ENCODE measurements at regions not wholly inside any gene's neighbourhood (a gene's known extent, or its start where the extent isn't known, plus 50 kb on each side); places are given as distances from the start of the nearest gene placed in this dataset.

DNA sequence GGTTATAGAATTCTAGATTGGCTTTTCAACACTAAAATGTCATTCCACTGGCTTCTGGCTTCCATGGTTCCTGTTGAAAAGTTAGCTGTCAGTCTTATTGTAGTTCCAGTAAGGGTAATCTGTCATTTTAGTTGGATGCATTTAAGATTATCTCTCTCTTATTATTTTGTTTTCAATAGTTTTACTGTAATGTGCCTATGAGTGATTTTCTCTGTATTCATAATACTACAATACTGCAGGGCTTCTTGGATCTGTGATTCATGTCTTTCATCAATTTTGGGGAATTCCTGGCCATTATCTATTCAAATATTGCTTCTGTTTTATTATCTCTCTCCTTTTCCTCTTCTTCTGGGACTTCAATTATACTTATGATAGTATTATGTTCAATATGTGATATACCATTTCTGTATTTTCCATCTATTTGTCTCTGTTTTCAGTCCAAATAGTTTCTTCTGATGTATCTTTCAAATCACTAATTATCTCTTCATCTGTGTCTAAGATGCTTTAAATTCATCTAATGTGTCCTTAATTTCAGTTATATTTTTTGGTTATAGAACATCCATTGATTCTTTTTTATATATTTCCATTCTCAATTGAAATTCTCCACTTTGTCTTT lies 101.5 kb downstream of the KCTD15 start:
- no peak for DNase-seq (ENCODE audit: low read depth in 2 of 2)

DNA sequence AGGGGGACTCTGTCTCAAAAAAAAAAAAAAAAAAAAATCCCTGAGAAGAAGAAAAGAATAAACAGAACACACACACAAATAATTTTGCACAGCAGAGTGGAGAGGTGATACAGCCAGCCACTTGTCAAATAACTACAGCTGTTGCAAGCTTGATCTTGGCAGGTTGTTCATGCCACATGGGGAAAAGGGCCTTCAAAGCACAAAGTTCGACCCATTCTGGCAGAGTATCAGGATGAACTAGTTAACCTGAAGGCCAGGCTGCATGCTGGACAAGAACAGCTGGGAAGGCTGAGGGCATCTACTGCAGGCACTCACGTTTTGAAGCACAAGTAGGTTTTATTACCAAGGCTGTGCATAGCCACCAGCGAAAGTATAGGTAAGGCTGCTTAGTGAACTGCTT lies 104.1 kb downstream of the KCTD15 start:
- no peak for DNase-seq (ENCODE audit: low read depth in 2 of 2)

DNA sequence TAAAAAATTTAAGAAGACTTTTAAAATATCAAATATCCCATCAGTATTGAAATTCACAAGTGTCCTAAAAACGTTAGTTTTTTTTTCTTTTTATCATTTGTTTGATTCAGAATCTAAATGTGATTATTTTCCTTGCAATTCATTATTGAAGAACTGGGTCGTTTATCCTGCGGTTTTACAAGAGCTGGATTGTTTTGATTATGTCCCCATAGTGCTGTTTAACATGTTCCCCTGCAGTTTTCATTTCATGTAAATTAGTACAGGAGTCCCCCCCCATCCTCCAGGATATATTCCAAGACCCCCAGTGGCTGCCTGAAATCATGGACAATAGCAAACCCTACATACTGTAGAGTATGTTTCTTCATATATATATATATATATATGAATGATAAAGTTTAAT lies 105.7 kb downstream of the KCTD15 start:
- DNase-seq (ENCODE audit: low read depth in 2 of 2), result no peak

DNA sequence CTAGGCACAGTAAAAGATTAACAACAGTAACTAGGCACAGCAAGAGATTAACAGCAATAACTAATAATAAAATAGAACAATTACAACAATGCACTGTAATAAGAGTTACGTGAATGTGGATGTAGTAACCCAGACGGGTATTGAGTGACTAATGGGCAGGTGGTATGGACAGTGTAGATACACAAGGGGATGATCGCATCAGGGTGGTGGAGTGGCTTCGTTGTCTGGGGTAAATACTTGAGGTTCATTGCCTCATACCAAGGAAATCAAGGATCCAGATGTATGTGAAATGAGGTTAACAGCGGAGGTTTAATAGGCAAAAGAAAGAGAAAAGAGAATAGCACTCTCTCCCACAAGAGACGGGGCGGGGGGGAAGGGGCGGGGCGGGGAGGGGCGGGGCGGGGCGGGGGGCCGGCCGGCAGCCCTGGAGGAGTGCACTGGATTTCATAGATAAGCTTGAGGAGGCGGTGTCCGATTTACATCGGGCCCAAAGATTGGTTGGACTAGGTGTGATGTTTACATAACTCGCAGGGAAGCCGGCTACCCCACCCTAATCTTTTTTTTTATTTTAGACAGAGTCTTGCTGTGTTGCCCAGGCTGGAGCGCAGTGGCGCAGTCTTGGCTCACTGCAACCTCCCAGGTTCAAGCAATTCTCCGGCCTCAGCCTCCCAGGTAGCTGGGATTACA lies 106.3 kb downstream of the KCTD15 start:
- no peak for DNase-seq (ENCODE audit: low read depth in 2 of 2)

DNA sequence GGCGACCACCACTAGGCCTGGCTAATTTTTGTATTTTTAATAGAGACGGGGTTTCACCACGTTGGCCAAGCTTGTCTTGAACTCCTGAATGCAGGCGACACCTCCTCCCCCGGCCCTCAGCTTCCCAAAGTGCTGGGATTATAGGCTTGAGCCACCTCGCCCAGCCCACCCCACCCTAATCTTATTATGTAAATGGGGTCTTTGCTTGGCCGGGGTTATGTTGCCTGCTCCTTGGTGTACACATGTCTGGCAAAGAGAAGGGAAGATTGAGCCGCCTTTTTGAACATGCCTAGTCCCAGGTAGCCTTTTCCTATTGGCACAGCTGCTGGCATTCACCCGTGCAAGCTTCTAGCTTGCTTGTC lies 106.8 kb downstream of the KCTD15 start:
- DNase-seq (ENCODE audit: low read depth in 2 of 2), result no peak

DNA sequence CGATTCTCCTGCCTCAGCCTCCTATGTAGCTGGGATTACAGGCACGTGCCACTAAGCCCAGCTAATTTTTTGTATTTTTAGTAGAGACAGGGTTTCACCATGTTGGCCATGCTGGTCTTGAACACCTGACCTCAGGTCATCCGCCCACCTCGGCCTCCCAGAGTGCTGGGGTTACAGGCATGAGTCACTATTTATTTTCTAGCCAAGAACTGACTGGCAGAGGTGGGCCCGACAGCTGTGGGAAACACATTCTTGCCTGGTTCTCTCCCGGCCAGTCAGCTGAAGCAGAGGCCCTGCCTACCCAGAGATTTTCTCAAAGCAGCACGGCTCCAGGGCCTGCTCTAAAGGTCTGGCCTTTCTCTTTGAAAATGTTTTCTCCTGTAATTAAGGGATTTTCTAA lies 108.0 kb downstream of the KCTD15 start:
- no peak for DNase-seq (ENCODE audit: low read depth in 2 of 2)

DNA sequence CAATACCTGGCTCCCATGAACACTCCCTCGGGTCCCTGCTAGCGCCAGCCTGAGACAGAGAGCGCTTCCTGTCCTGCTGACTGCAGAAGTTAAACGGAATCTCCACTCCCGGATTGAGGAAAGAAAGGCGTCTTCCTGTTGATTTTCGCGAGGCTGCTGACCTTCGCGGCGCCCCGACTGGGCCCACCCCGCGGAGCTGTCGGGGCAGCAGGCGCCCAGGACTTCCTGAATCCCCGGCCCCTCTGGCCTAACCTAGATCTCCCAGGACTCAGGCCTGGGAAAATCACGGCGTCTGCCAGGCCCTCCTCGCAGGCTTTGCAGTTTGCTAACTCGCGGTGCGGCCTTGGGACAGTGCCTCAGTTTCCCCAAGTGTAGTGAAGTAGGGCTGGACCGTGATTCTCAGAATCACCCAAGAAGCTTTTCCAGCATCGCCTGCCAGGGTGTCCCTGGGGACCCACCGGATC lies 108.8 kb downstream of the KCTD15 start:
- DNase-seq (ENCODE audit: low read depth in 2 of 2), result no peak

DNA sequence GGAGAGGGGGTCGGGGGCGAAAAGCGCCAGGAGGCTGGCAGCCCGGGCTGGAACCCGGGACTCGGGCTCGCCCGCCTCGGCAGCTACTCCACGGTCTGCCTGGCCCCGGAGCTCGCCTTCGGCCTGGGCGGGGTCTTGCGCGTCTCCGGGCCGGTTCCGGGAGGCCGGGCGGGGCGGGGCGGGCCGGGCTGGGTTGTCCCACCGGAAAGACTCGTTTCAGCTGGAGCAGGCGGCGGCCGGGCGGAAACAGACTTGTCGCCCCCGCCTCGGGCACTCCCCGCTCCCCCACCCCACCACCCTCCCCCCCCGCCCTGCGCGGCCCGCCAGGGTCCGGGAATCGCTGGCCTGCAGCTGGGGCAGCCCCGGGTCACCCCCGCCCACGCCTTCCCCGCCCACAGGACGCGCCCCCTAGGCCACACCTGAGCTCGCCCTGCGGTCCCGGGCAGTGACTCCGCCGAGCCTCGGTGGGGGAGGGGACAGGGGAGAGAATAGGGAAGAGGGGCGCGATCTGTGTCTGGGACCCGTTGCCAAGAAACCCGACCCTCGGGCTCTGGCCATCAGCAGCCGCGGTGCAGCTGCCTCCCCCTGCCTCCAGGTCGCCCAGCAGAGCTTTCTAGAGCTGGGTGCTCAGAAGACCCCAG lies 109.4 kb downstream of the KCTD15 start:
- no peak for DNase-seq (ENCODE audit: low read depth in 2 of 2)

DNA sequence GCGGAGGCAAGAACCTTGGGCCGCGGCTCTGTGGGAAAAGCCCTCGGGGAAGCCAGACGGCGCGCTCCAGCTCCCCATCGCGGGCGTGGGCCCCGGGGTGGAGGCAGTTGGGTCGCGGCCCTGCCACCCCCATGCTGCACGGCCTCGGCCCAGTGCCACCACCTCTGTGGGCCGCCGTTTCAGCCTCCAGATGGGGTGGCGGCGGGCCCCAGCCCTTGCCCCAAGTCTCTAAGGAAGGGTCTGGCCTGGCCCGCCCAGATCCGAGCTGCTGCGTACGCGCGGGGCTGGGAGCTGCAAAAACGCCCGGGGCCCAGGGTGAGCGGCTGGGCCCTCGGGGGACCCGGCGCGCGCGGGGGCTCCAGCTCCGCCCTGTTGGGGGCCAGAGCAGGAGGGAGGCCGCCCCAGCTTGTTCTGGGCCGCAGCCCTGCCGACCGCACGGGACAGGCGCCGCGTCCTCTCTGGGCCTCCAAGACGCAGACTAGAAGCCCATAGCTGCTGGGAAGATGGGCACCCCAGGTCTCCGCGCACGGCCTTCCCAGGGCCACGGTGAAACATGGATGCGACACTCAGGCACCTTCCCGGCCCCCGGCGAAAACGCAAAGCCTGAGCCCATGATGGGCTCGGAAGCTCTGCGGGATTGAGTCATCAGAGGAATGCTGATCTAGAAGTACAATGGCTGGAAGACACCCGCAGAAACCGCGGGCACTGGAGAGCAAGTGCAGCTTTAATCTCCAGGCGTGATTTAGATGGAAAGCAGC lies 110.1 kb downstream of the KCTD15 start:
- DNase-seq (ENCODE audit: low read depth in 2 of 2), result peak in 1 of 2 experiments; percentile 1

DNA sequence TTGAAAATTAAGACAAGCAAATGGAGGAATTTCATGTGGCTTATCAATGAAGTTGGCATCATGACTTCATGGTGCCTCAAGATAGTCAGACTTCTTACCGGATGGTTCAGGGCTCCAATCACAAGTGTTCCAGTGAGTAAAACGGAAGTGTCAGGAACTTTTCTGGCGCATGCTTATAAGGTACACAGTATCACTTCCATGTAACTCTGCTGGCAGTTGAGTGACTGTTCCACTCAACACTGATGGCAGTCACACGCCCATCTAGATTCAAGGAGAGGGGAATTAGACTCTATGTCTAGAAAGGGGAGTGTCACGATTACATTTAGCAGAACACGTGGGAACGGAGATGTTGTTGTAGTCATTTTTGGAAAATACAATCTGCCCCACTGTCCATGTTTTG lies 114.3 kb downstream of the KCTD15 start:
- no peak for DNase-seq (ENCODE audit: low read depth in 2 of 2)

DNA sequence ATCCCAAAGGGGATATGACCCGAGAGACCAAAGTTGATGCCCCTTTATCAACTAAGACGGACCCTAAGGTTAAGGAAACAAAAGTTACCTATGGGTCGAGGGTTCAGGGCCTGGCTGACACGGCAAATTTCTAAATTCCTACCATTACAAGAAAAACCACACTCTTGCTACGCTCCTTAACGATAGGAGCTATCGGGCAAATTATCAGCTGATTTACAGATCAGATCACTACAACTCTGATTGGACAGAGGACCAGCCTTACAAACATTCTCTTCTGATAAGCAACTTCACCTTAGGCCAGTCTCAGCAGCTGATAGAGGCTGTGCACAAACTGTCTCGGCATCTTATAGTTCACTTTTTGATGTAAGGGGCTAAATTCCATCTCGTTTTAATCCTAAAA lies 117.9 kb downstream of the KCTD15 start:
- no peak for DNase-seq (ENCODE audit: low read depth in 2 of 2)

DNA sequence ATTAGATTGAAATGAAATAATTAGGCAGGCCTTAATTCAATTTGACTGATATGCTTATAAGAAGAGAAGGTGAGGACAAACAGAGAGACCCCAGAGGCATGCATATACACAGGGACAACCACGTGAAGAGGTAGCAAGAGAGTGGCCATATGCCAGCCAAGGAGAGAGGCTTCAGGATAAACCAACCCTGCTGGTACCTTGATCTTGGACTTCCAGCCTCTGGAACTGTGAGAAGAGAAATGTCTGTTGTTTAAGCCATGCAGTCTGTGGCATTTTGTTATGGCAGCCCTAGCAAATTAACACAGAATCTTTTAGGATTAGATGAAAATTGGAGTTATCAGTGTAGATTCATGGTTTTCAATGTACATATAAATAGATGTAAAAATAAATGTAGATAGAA lies 120.1 kb downstream of the KCTD15 start:
- no peak for DNase-seq (ENCODE audit: low read depth in 2 of 2)

DNA sequence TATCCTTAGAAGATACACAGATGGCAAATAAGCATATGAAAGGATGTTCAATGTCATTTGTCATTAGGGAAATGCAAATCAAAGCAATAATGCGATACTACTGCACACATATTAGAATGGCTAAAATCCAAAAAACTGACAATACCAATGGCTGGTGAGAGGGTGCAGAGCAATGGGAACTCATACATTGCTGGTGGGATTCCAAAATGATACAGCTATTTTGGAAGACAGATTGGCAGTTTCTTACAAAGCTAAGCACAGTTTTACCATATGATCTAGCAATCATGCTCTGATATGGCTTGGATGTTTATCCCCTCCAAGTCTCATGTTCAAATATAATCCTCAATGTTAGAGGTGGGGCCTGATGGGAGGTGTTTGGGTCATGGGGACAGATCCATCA lies 122.6 kb downstream of the KCTD15 start:
- DNase-seq (ENCODE audit: low read depth in 2 of 2), result no peak

DNA sequence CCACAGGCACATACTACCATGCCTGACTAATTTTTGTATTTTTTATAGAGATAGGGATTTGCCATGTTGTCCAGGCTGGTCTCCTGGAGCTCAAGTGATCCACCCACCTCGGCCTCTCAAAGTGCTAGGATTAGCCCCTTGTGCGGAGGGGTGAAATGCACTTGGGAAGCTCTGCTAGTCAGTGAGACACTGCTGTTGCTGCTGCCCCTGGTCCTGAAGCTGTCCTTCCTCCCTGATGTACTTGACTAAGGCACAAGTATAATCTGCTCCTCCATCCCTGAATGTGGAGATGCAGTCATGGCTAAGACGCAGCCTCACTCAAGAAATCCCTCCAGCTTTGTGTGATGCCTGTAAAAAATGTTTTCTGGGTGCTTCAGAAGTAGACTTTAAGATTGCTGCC lies 124.5 kb downstream of the KCTD15 start:
- DNase-seq (ENCODE audit: low read depth in 2 of 2), result no peak

DNA sequence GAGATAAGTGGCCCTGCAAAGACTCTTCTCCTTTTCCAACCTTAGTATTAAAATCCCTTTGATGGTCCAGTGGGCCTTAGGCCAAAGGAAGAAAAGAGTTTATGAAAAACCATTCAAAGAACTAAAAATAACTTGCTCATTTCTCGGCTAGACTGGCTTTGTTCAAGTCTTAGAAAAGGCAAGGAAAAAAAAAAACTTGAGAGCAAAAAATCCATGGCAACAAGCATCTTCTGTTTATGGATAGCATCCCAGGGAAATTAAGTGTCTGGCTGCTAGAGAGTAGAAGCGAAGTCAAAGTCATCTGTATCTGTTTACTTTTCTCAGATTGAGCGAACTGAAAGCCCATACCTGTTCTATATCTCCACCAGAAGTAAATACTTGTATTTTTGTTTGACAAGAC lies 129.6 kb downstream of the KCTD15 start:
- DNase-seq (ENCODE audit: low read depth in 2 of 2), result no peak

DNA sequence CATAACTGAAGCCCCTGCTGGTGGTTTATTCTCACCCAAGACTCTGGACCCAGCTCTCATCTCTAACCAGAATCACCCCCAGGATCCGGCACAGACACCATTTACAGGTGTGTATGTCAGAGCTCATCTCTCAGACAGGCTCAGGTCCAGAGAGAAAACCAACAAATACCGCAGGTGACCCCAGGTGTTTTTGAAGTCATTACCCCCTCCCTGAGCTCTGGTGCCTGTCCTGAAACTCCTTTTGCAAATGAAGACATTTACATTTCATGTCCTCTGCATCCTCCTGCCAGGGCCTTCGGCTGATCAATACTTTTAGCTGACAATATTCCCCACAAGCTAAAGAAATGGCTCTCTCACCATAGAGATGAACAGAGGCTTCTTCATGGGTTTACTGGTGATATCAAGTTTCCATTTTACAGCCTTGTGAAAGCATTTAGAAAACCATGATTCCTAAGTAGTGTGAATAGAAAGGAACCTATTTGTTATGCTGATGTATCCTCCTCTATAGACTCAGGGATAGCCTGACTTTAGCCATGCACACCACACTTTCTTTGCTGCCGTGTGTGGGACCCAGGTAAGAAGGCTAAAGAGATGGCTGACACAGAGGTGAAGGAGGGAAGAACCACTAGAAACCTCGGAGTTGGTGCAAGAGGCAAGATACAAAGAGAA lies 131.3 kb downstream of the KCTD15 start:
- DNase-seq (ENCODE audit: low read depth in 2 of 2), result no peak

DNA sequence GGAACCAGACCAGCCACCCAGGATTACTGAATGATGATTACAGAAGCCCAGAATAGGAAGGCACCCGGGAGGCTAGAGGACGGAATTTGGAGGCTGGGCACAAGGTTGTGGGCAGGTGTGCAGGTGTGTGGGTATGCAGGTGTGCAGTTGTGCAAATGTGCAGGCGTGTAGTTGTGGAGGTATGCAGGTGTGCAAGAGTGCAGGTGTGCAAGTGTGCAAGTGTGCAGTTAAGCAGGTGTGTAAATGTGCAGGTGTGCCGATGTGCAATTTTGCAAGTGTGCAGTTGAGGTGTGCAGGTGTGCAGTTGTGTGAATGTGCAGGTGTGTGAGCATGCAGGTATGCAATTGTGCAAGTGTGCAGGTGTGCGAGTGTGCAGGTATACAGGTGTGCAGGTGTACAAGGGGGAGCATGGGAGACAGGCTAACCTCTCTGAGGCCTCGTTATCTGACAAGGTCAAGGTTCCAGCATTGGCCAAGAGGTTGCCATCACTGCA lies 131.8 kb downstream of the KCTD15 start:
- DNase-seq (ENCODE audit: low read depth in 2 of 2), result no peak

DNA sequence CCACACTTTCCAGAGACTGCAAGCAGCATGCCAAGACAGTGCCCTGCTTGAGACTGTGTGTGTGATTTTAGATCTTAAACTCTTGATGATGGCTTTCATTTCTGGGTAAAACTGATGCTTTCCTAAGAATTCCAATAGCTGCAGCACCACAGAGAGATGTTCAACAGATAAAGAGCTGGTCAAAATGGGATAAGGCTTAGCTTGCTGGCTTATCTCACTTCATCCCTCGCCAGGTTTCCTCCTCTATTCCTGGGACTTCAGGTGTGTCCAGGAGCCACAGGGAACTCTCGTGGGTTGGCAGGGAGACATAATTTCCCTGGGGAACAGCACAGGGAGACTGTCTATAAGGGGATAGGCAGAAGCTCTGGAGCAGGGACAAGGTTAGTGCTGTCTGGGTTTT lies 137.3 kb downstream of the KCTD15 start:
- DNase-seq (ENCODE audit: low read depth in 2 of 2), result no peak

DNA sequence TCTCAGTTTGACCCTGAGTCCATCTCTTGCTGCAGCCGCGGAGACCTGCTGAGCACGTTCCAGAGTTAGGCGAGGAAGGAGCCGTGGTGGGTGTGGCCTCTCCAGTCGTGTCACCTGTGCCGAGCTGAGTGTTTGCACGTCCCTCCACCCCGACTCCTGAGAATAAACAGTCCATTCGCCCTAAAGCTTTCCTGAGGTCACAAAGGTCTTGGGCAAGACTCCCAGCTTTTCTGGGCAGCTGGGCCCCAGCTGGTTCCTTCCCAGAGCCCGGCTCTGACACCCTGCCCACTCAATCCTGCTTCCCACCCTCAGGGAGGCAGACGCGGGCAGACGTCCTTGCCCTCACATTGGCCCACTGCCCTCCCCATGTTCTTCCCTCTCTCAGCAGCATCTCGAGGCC lies 142.2 kb downstream of the KCTD15 start:
- no peak for DNase-seq (ENCODE audit: low read depth in 2 of 2)

DNA sequence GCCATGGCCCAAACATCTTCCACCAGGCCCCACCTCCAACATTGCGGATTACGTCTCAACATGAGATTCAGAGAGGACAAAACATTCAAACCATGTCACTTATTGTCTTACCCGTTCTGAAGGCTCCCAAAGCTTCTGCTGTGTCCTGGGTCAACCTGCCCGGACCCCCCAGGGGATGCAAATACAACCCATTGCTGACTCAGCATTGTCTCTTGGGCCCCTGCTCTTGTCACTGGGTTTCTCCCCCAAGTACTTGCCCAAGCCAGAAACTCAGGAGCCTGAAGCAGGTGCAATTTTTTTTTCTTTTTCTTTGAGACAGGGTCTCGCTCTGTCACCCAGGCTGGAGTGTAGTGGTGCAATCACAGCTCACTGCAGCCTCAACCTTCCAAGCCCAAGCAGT lies 144.5 kb downstream of the KCTD15 start:
- DNase-seq (ENCODE audit: low read depth in 2 of 2), result no peak

DNA sequence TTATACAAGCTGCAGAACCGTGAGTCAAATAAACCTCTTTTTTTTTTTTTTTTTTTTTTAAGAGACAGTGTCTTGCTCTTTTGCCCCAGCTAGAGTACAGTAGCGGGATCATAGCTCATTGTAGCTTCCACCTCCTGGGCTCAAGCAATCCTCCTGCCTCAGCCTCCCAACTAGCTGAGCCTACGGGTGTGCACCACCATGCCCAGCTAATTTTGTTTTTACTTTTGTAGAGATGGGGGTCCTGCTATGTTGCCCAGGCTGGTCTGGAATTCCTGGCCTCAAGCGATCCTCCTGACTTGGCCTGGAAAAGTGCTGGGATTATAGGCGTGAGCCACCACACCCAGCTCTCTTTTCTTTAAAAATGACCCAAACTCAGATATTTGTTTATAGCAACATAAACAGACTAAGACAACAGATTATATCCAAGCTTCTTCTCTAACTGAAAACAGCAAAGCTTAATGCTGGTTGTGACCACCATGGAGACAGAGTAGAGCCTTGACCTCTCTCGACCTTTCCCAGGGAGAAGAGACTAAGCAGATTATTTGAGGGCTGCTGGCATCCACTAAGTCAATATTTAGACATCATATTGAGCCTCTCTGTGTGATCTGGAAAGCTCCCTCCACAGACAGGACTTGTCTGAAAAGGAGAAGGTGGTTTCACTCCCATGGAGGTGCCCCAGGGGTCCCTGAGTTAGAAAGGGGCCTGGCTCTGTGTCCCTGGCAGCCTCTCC lies 150.0 kb downstream of the KCTD15 start:
- DNase-seq (ENCODE audit: low read depth in 2 of 2), result no peak
